ENCODE measurements at regions not wholly inside any gene's neighbourhood (a gene's known extent, or its start where the extent isn't known, plus 50 kb on each side); places are given as distances from the start of the nearest gene placed in this dataset.

GRCh38 chr13:36551445-36551844 is 119.2 kb downstream of the CCNA1 start:
- DNase-seq (ENCODE audit: low spot score) (no peak), FAIRE-seq (no peak)

- FAIRE-seq (no peak), DNase-seq (ENCODE audit: low spot score) (no peak)
These were observed 120.0 kb downstream of the CCNA1 start for GRCh38 chr13:36552334-36552733.

DNA sequence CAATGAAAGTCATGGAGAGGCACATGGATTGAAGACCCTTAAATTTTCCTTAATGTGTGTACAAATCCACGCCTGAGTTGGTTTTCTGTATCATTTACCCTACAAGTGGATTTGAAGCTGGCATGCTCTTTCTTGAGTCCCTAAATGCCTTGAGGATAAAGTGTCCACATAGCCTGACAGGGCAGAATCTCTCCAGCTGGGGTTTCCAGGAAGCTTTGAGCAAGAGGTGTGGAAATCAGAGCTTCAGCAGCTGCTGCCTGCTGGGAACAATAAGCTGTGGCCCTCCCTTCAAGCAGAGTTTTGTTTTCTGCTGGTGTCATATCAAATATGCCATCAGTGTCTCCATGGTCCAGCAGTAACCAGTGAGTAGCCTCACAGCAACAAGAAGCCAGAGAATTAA is 120.3 kb upstream of the SERTM1 start:
- FAIRE-seq (no peak), DNase-seq (ENCODE audit: low spot score) (no peak)

GRCh38 chr13:36555151-36555986 is 118.5 kb upstream of the SERTM1 start:
- FAIRE-seq (no peak), DNase-seq (ENCODE audit: low spot score) (no peak)

DNA sequence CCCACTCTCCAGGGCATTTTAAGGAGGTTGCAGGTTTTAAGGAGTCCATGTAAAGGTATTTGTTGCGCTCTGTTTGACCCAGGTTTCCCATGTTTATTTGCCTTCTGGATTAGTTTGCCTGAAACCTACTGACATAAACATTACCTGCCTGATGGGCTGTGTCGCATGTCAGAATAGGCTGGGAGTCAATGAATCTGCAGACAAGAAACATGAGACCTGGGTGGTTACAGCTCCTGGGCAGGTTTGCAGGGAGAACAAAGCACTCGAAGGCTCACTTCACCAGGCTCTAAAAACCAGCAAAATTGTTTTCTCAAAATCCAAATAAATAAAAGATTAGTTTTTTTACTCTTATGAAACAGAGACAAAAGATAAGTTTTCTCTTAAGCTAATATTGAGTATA is 114.4 kb upstream of the SERTM1 start:
- DNase-seq (ENCODE audit: low spot score): no peak
- FAIRE-seq: no peak

DNA sequence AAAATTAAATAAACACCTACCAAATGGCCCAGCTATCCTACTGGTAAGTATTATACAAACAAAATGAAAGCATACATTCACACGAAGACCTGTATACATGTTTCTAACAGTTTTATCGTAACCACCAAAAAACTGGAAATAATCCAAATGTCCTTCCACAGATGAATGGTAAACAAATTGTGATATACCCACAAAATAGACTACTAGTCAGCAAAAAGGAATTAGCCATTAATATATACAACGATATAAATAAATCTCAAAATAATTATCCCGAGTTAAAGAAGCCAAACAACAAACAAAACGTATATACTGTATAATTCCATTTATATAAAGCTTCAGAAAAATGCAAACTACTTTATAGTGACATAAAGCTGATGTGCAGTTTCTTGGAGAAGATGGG is 106.3 kb upstream of the SERTM1 start:
- DNase-seq (ENCODE audit: low spot score): no peak
- FAIRE-seq: no peak

GRCh38 chr13:36570489-36570888 is 103.3 kb upstream of the SERTM1 start:
- DNase-seq (ENCODE audit: low spot score): no peak

DNA sequence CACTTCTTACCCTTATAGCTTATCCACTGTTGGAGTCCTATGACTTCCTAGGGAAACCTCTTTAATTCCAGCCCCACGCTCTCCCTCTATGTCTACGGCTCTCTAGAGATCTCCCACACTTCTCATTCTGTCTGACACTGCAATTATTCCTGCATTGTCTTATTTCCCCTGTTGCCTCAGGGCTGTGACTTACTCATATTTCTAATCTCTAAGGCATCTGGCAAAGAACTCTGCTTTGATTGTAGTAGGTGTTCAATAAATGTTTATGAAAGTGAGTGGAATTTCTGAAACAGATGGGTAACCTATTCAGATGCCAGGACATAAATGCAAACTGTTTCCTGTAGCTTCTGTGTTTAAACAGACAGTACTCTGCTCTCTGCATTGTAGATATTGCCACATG is 102.4 kb upstream of the SERTM1 start:
- FAIRE-seq (no peak), DNase-seq (ENCODE audit: low spot score) (no peak)

More at GRCh38 chr13:36570489-36570888, 103.3 kb upstream of the SERTM1 start:
- no peak for FAIRE-seq

DNA sequence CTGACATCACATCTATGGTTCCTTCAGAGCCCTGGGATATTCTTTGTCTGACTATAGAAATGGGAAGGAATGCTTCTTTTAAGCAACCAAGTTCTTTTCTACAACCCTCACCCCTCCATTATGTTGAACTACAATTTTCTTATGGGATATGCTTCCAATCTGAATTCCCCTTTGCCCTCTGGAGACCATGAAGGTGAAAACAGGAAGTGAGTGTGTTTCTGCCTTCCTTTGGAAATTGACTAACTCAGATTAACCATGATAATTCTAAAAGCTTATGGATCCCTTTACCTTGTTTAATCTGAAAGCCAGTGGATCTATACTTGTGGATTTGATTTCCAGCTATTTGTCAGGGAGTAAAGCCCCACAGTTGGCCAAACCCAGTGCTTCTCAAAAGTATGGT is 90.8 kb upstream of the SERTM1 start:
- DNase-seq (ENCODE audit: low spot score) (no peak), FAIRE-seq (no peak)

GRCh38 chr13:36599641-36600040 is 74.2 kb upstream of the SERTM1 start:
- FAIRE-seq (no peak), DNase-seq (ENCODE audit: low spot score) (no peak)

- FAIRE-seq: no peak
- no peak for DNase-seq (ENCODE audit: low spot score)
These were observed 72.6 kb upstream of the SERTM1 start for GRCh38 chr13:36601186-36601585.

DNA sequence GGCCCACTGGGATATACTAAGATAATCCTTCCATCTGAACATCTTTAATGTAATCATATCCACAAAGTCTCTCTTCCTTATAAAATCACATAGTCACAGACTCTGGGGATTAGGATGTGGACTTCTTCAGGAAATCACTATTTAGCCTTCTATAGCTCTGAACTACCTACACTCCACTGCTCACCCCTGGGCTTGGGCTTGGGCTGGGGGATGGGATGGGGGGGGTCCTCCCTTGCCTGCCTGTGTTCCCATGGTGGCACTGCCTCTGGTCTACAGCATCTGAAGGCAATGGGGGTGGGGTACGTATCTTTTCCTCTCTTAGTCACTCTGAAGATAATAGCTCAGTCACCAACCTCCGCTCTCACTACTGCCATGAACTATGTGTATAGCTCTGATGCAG is 67.8 kb upstream of the SERTM1 start:
- DNase-seq (ENCODE audit: low spot score) (no peak), FAIRE-seq (no peak)

DNA sequence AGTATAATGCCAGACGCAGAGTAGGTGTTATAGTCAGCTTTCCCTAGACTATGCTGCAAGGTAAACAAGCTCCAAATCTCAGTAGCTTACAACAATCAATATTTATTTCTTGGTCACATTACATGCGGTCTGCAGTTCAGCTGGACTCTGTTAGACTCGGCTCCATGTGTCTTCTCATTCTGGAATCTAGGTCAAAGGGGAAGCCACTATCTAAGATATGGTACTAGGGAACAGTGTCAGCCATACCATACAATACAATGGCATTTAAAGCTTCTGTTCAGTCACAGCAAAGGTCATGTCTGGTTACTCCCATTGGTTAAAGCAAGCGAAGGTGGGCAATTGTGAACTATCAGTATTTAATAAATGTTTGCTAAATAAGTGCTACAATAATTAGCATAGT is 65.3 kb upstream of the SERTM1 start:
- DNase-seq (ENCODE audit: low spot score): no peak
- FAIRE-seq: no peak

DNA sequence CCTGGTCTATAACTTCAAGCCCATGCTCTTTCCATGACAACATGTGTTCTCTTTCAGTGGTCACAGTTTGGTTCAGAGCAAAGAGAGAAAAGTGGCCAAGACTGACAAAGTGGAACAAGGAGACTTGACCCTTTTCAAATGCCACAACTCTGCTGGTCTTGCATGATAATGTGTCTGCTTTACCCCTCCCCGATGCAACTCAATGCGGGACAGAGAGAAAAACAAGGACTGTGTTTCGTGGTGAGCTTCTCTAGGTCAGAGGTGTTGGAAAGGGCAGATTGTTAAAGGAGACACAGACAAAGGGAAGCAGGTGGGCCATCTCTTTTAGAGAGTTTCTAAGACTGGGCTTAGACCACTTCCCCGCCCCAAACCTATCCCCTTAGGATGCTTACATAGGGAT is 61.6 kb upstream of the SERTM1 start:
- no peak for FAIRE-seq
- DNase-seq (ENCODE audit: low spot score): no peak

DNA sequence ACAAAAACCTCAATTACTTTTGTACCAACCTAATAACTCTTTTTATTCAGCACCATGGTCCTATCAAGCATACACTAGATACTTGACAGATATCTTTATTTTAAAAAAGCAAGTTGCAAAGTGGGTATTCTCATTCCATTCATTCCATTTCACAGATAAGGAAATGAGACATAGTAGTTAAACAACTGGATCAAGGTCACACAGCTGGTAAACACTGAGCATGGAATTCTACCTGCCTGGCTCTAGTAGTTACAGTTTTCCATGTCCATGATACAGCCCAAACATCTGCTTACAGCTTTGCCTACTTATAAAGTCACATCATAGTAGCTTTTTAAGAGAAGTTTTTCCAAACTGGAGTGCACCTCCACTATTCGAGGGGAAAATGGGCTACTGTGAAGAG is 57.1 kb upstream of the SERTM1 start:
- no peak for DNase-seq (ENCODE audit: low spot score)
- FAIRE-seq: no peak

- DNase-seq (ENCODE audit: low spot score): no peak
- FAIRE-seq: no peak
These were observed 54.3 kb upstream of the SERTM1 start for GRCh38 chr13:36619535-36619934.
